CD4-positive, alpha-beta memory T cell (primary cell): ENCODE measurements at regions not wholly inside any gene's neighbourhood (a gene's known extent, or its start where the extent isn't known, plus 50 kb on each side); places are given as distances from the start of the nearest gene placed in this dataset.

Source experiments
- CTCF ChIA-PET: fragments of 350-600 bp; sonication (Branson Sonifier 250); formaldehyde crosslinking; loops from one replicate; lab custom pipeline; 2021; ENCODE audit warnings: inconsistent platforms; ENCODE audit not compliant: partially characterized antibody; lab: Charles Lee
- POLR2A ChIA-PET: fragments of 350-600 bp; sonication (Branson Sonifier 250); formaldehyde crosslinking; loops from one replicate; lab custom pipeline; 2021; ENCODE audit not compliant: partially characterized antibody; lab: Charles Lee
- DNase-seq, 5 donors: peaks; one replicate each; pipeline versions ENCODE4 v3.0.0 to v3.0.0-alpha.2; 2020 to 2022; ENCODE audit warnings: mixed read lengths in 1 of 5
- H3K27ac ChIP-seq: one replicate; pipeline ENCODE4 v1.7.0; 2013; ENCODE audit warnings: low read depth, low read length
- H3K27me3 ChIP-seq: 2 replicates; pipeline ENCODE4 v1.7.0; 2013; ENCODE audit warnings: mild to moderate bottlenecking, low read length, moderate library complexity; ENCODE audit not compliant: insufficient read depth
- H3K36me3 ChIP-seq: 2 replicates; pipeline ENCODE4 v1.7.0; 2013; ENCODE audit warnings: mild to moderate bottlenecking, low read length, moderate library complexity; ENCODE audit not compliant: insufficient read depth
- H3K4me1 ChIP-seq: 2 replicates; pipeline ENCODE4 v1.7.0; 2013; ENCODE audit warnings: mild to moderate bottlenecking, low read length, moderate library complexity; ENCODE audit not compliant: insufficient read depth
- H3K4me3 ChIP-seq, 2 donors: one replicate each; pipeline ENCODE4 v1.7.0; 2013; ENCODE audit warnings: low read length in 2 of 2, mild to moderate bottlenecking in 1 of 2
- H3K9me3 ChIP-seq, 2 donors: one replicate each; pipeline ENCODE4 v1.7.0; 2013; ENCODE audit warnings: low read length in 2 of 2, control low read depth in 1 of 2; ENCODE audit not compliant: control insufficient read depth in 1 of 2
- H3K27ac Mint-ChIP-seq, 7 donors: one replicate each; pipeline ENCODE4 v1.8.0; 2020 to 2021; ENCODE audit warnings: mixed read lengths in 7 of 7, mild to moderate bottlenecking in 6 of 7, inconsistent platforms in 3 of 7, moderate library complexity in 3 of 7
- H3K27me3 Mint-ChIP-seq, 2 donors: one replicate each; pipeline ENCODE4 v1.8.0; 2020 to 2021; ENCODE audit warnings: mixed read lengths in 2 of 2
- H3K36me3 Mint-ChIP-seq, 2 donors: one replicate each; pipeline ENCODE4 v1.8.0; 2020 to 2021; ENCODE audit warnings: mixed read lengths in 2 of 2, inconsistent platforms in 1 of 2, mild to moderate bottlenecking in 1 of 2
- H3K4me1 Mint-ChIP-seq, 4 donors: one replicate each; pipeline ENCODE4 v1.8.0; 2020 to 2021; ENCODE audit warnings: mixed read lengths in 4 of 4, mild to moderate bottlenecking in 1 of 4
- H3K4me3 Mint-ChIP-seq, 8 donors: one replicate each; pipeline ENCODE4 v1.8.0; 2020 to 2021; ENCODE audit warnings: mixed read lengths in 8 of 8, mild to moderate bottlenecking in 7 of 8, moderate library complexity in 6 of 8, inconsistent platforms in 3 of 8
- H3K9me3 Mint-ChIP-seq, 8 donors: one replicate each; pipeline ENCODE4 v1.8.0; 2020 to 2021; ENCODE audit warnings: mixed read lengths in 8 of 8, mild to moderate bottlenecking in 5 of 8, inconsistent platforms in 3 of 8, moderate library complexity in 1 of 8
- intact Hi-C: fragments of 100-400 bp; cut with micrococcal nuclease; formaldehyde crosslinking; loops from one replicate; pipeline ENCODE4 v1.15.1; 2023

DNA sequence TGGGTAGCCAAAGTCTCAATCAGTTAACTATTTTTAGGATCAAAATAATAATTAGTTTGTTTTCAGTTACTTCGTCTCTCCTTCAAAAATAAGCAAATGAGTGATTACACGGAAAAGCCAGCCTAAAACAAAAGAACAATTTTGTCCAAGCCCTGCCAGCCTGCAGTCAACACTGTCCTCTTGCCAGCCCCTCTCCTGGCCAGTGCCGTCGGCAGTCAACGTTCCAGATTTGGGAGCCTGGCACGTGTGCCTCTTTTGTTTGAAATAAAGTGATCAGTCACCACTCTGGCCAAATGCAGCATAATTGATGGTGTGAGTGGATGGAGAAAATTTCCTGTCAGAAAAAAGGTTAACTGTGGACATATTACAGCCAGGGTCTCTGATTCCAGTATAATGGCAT is 260.6 kb upstream of the SKOR2 start:
- H3K27me3 ChIP-seq = no peaks in the 10 kb centered on the region
- CTCF ChIA-PET = no interaction called here
- no peak overlapping the region for H3K4me3 ChIP-seq
- no peaks in the 10 kb centered on the region for H3K4me1 Mint-ChIP-seq
- no peaks in the 10 kb centered on the region for H3K36me3 ChIP-seq
- H3K4me3 Mint-ChIP-seq = no peak overlapping the region
- no peaks in the 10 kb centered on the region for H3K4me1 ChIP-seq
- intact Hi-C loops = no loop called here
- H3K27me3 Mint-ChIP-seq = peaks cover 0 to 7% of the 10 kb centered on the region in 2 donors
- no peak for DNase-seq
- H3K27ac ChIP-seq = no peak overlapping the region
- POLR2A ChIA-PET = no interaction called here
- H3K27ac Mint-ChIP-seq = no peak overlapping the region
- no peaks in the 10 kb centered on the region for H3K9me3 ChIP-seq
- H3K9me3 Mint-ChIP-seq = peaks cover 0 to 4% (median 2%) of the 10 kb centered on the region in 8 donors
- H3K36me3 Mint-ChIP-seq = no peaks in the 10 kb centered on the region

DNA sequence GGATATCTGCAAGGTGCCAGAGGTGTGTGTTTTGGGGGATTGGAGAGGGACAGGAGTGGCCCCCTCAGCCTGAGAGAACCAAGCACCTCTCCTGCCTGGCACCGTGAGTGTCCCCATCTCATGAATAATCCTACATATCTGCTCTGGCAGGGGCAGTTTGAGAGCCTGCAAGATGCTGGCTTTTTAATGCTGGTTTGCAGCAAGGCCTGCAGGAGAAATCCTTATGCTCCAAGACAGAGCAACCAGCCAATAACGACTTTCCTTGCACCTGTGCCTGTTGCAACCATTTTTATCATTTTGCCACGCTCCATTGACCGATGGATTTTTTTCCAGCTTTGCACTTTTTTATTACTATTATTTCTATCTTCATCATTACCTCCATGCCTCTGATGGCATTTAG is 259.4 kb upstream of the SKOR2 start:
- Mint-ChIP-seq H3K4me1 (no peaks in the 10 kb centered on the region), H3K4me3 (no peak overlapping the region), H3K27ac (no peak overlapping the region), H3K27me3 (peaks cover 0 to 7% of the 10 kb centered on the region in 2 donors), H3K9me3 (peaks cover 0 to 6% (median 2%) of the 10 kb centered on the region in 8 donors), H3K36me3 (no peaks in the 10 kb centered on the region)
- no peak for DNase-seq
- H3K27me3 ChIP-seq = no peaks in the 10 kb centered on the region
- no peak overlapping the region for H3K4me3 ChIP-seq
- no peaks in the 10 kb centered on the region for H3K4me1 ChIP-seq
- intact Hi-C loops = no loop called here
- POLR2A ChIA-PET = no interaction called here
- H3K9me3 ChIP-seq = no peaks in the 10 kb centered on the region
- H3K27ac ChIP-seq = no peak overlapping the region
- H3K36me3 ChIP-seq = no peaks in the 10 kb centered on the region
- CTCF ChIA-PET = no interaction called here

DNA sequence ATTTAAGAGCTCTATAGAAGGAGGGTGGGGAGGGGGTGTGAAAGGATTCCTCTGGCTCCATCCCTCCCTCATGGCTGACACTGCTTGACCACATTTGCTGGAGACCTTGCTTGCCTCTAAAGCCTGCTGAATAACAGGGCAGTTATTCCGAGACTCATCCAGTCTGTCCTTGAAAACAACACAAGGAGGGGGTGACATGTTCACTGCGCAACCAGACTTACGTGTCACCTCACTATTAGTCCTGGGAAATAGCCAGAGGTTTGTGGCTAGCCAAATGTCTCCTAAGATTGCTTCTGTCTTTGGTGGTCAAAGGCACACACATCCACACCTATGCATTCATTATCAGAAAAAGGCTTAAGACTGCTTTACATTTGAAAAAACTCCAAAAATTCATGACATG is 256.2 kb upstream of the SKOR2 start:
- no peak overlapping the region for H3K27ac ChIP-seq
- Mint-ChIP-seq H3K27ac (no peak overlapping the region), H3K4me3 (no peak overlapping the region), H3K36me3 (no peaks in the 10 kb centered on the region), H3K9me3 (peaks cover 0 to 6% (median 2%) of the 10 kb centered on the region in 8 donors), H3K4me1 (no peaks in the 10 kb centered on the region), H3K27me3 (peaks cover 2 to 4% of the 10 kb centered on the region in 2 donors)
- intact Hi-C loops = no loop called here
- H3K36me3 ChIP-seq = no peaks in the 10 kb centered on the region
- ChIA-PET POLR2A (no interaction called here), CTCF (no interaction called here)
- no peaks in the 10 kb centered on the region for H3K9me3 ChIP-seq
- H3K4me3 ChIP-seq = no peak overlapping the region
- DNase-seq = no peak
- no peaks in the 10 kb centered on the region for H3K27me3 ChIP-seq
- H3K4me1 ChIP-seq = no peaks in the 10 kb centered on the region

DNA sequence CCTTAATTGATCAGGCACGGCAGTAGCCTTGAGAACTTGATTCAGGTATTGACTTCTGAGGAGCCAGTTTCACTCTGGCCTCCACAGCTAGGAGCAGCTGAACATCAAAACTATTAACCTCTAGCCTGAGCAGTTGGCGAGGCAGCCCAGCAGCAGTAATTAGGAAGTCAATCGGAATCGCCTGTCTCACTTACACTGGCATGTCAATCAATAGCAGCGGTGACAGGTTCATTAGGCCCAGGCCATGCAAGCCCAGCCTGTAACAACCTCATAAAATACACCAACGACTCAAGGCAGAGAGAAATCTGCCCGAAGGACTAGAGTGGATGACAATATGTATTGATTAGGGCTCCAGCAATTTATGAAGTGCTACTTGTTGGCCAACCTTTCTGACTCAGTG is 255.4 kb upstream of the SKOR2 start:
- CTCF ChIA-PET = no interaction called here
- no peaks in the 10 kb centered on the region for H3K36me3 Mint-ChIP-seq
- DNase-seq = no peak
- POLR2A ChIA-PET = no interaction called here
- Histone ChIP-seq H3K4me1 (no peaks in the 10 kb centered on the region), H3K27ac (no peak overlapping the region), H3K9me3 (no peaks in the 10 kb centered on the region), H3K4me3 (no peak overlapping the region), H3K36me3 (no peaks in the 10 kb centered on the region), H3K27me3 (no peaks in the 10 kb centered on the region)
- H3K4me1 Mint-ChIP-seq = no peaks in the 10 kb centered on the region
- intact Hi-C loops = no loop called here
- H3K27ac Mint-ChIP-seq = no peak overlapping the region
- no peak overlapping the region for H3K4me3 Mint-ChIP-seq
- H3K9me3 Mint-ChIP-seq = peaks cover 0 to 6% (median 2%) of the 10 kb centered on the region in 8 donors
- peaks cover 2 to 4% of the 10 kb centered on the region in 2 donors for H3K27me3 Mint-ChIP-seq

DNA sequence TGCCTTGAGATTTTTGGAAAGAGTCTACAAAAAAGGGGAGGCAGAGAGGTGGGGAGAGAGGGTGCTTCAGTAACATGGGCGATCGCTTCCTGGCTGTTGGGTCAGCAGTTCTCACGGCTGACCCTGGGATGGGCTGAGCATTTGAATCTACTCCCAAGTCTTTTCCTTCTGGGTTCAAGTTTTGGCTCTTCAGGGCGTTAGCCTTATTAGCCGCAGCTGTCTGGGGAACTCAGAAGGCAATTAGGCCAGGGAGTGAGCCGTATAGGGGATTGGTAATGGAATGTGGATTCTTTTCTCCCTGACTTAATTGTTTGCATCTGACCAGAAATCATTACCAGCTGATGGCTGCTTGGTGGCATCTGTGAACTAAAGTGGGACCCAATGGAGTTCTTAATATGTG is 250.5 kb upstream of the SKOR2 start:
- no peaks in the 10 kb centered on the region for H3K27me3 ChIP-seq
- Mint-ChIP-seq H3K4me1 (no peaks in the 10 kb centered on the region), H3K27me3 (peaks cover 3 to 5% of the 10 kb centered on the region in 2 donors), H3K36me3 (no peaks in the 10 kb centered on the region), H3K27ac (no peak overlapping the region), H3K9me3 (peaks cover 0 to 3% (median 0%) of the 10 kb centered on the region in 8 donors), H3K4me3 (no peak overlapping the region)
- DNase-seq = no peak
- no peak overlapping the region for H3K27ac ChIP-seq
- CTCF ChIA-PET = no interaction called here
- intact Hi-C loops = no loop called here
- POLR2A ChIA-PET = no interaction called here
- no peak overlapping the region for H3K4me3 ChIP-seq
- no peaks in the 10 kb centered on the region for H3K36me3 ChIP-seq
- no peaks in the 10 kb centered on the region for H3K9me3 ChIP-seq
- no peaks in the 10 kb centered on the region for H3K4me1 ChIP-seq

DNA sequence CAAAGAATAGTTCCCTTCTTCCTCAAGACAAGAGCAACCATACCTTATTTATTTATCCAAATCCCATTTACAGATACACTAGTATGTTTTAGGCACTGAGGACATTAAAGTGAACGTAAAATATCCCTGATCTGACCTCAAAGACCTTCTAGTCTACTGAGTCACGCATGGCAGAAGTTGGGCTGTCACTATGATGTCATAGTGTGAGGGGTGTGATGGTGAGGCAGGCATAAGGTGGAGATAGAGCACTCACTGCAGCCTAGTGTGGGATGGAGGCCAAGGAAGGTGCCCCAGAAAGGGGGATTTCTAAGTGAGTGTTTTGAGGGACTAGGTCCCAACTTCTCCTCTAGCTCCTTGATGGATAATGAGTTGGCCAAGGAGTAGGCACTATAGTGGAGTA is 249.5 kb upstream of the SKOR2 start:
- Mint-ChIP-seq H3K9me3 (peaks cover 0 to 3% (median 0%) of the 10 kb centered on the region in 8 donors), H3K4me1 (no peaks in the 10 kb centered on the region), H3K27me3 (peaks cover 3 to 5% of the 10 kb centered on the region in 2 donors), H3K27ac (no peak overlapping the region), H3K4me3 (no peak overlapping the region), H3K36me3 (no peaks in the 10 kb centered on the region)
- ChIA-PET POLR2A (no interaction called here), CTCF (no interaction called here)
- Histone ChIP-seq H3K27ac (no peak overlapping the region), H3K9me3 (no peaks in the 10 kb centered on the region), H3K4me3 (no peak overlapping the region), H3K27me3 (no peaks in the 10 kb centered on the region), H3K4me1 (no peaks in the 10 kb centered on the region), H3K36me3 (no peaks in the 10 kb centered on the region)
- intact Hi-C loops = no loop called here
- DNase-seq = no peak

DNA sequence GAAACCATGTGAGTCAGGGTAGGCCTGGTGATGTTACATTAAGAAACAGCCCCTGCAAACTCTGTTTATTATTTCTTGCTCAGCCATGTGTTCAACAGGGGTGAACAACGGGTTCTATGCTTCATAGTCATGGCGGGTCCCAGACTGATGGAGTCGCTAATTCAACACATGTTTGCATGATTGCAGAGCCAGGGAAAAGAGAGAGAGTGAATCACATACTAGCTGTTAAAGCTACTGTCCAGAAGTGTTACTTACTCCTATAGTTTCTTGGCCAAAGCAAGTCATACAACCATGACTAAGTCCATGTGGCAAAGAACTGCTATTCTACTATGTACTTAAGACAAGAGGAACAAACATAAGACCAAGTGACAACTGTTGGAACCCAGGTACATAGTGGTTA is 241.2 kb upstream of the SKOR2 start:
- peaks cover 0 to 5% (median under 1%) of the 10 kb centered on the region in 8 donors for H3K9me3 Mint-ChIP-seq
- Histone ChIP-seq H3K4me3 (no peak overlapping the region), H3K9me3 (no peaks in the 10 kb centered on the region), H3K4me1 (no peaks in the 10 kb centered on the region), H3K27ac (no peak overlapping the region), H3K27me3 (no peaks in the 10 kb centered on the region), H3K36me3 (no peaks in the 10 kb centered on the region)
- POLR2A ChIA-PET = no interaction called here
- H3K27ac Mint-ChIP-seq = no peak overlapping the region
- intact Hi-C loops = no loop called here
- H3K4me1 Mint-ChIP-seq = no peaks in the 10 kb centered on the region
- no peaks in the 10 kb centered on the region for H3K36me3 Mint-ChIP-seq
- no peak overlapping the region for H3K4me3 Mint-ChIP-seq
- peaks cover 1 to 3% of the 10 kb centered on the region in 2 donors for H3K27me3 Mint-ChIP-seq
- CTCF ChIA-PET = no interaction called here
- no peak for DNase-seq

DNA sequence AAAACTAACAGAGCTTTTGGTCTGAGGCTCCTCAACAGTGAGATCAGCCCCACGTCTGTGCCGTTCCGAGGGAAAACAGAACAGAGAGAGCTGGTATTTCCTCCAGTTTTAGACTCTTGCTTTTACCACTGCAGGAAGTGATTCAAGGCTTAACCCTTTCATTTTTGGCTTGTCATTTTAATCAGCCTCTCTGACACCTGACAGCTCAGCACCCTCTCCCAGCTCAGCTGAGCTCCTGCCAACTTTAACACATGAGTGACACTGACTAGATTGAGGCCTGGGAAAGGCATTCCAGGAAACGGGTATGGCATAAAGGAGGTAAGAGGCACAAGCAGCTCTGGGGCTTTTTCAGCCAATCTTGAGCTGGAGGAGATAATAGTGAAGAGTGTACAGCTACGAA is 239.4 kb upstream of the SKOR2 start:
- H3K36me3 Mint-ChIP-seq = no peaks in the 10 kb centered on the region
- peaks cover 0 to 5% (median under 1%) of the 10 kb centered on the region in 8 donors for H3K9me3 Mint-ChIP-seq
- ChIA-PET POLR2A (no interaction called here), CTCF (no interaction called here)
- Histone ChIP-seq H3K27me3 (no peaks in the 10 kb centered on the region), H3K4me1 (no peaks in the 10 kb centered on the region), H3K36me3 (no peaks in the 10 kb centered on the region), H3K9me3 (no peaks in the 10 kb centered on the region), H3K4me3 (no peak overlapping the region), H3K27ac (no peak overlapping the region)
- H3K27ac Mint-ChIP-seq = no peak overlapping the region
- no peak overlapping the region for H3K4me3 Mint-ChIP-seq
- DNase-seq = no peak
- H3K4me1 Mint-ChIP-seq = no peaks in the 10 kb centered on the region
- intact Hi-C loops = no loop called here
- H3K27me3 Mint-ChIP-seq = peaks cover 0 to 2% of the 10 kb centered on the region in 2 donors
